Neural cell (in vitro differentiated cells): ENCODE measurements at regions not wholly inside any gene's neighbourhood (a gene's known extent, or its start where the extent isn't known, plus 50 kb on each side); places are given as distances from the start of the nearest gene placed in this dataset.

Experiments
- H2AFZ ChIP-seq: fragments of 200-600, 300-800 bp; sonication (generic), shearing (Covaris generic); 2 replicates; pipeline ENCODE4 v1.6.0; 2014; ENCODE audit warnings: low read depth, mild to moderate bottlenecking, antibody characterized with exemption, low read length, moderate library complexity
- H3F3A ChIP-seq: fragments of 200-600 bp; shearing (Covaris generic); 2 replicates; pipeline ENCODE4 v1.6.1; 2016; ENCODE audit warnings: mild to moderate bottlenecking, moderate library complexity, mixed read lengths, antibody characterized with exemption, low read length; ENCODE audit not compliant: insufficient read depth, poor library complexity, severe bottlenecking
- H3K27ac ChIP-seq: fragments of 200-600, 300-800 bp; sonication (generic), shearing (Covaris generic); 2 replicates; pipeline ENCODE4 v1.5.1; 2014; ENCODE audit warnings: mild to moderate bottlenecking, low read length, moderate library complexity
- H3K27me3 ChIP-seq: fragments of 300-800, 200-600 bp; sonication (generic), shearing (Covaris generic); 2 replicates; pipeline ENCODE4 v1.6.0; 2014; ENCODE audit warnings: mild to moderate bottlenecking, low read depth, low read length, moderate library complexity; ENCODE audit not compliant: insufficient read depth
- H3K36me3 ChIP-seq: fragments of 300-800, 200-600 bp; sonication (generic), shearing (Covaris generic); 2 replicates; pipeline ENCODE4 v1.5.1; 2014; ENCODE audit warnings: mild to moderate bottlenecking, antibody characterized with exemption, low read length, moderate library complexity; ENCODE audit not compliant: insufficient read depth
- H3K4me2 ChIP-seq: fragments of 300-800, 200-600 bp; sonication (generic), shearing (Covaris generic); 2 replicates; pipeline ENCODE4 v1.6.0; 2014; ENCODE audit warnings: mild to moderate bottlenecking, low read length
- H3K4me3 ChIP-seq: fragments of 300-800, 200-600 bp; sonication (generic), shearing (Covaris generic); 2 replicates; pipeline ENCODE4 v1.5.1; 2014; ENCODE audit warnings: mild to moderate bottlenecking, low read length, moderate library complexity
- H3K79me2 ChIP-seq: fragments of 200-600 bp; shearing (Covaris generic); replicated peaks from 2 replicates; pipeline ENCODE4 v1.6.0; 2014; ENCODE audit warnings: mild to moderate bottlenecking, low read length, moderate library complexity; ENCODE audit not compliant: insufficient read depth
- H3K9ac ChIP-seq: fragments of 300-800, 200-600 bp; sonication (generic), shearing (Covaris generic); 2 replicates; pipeline ENCODE4 v1.6.1; 2016; ENCODE audit warnings: mild to moderate bottlenecking, low read length, mixed read lengths
- H3K9me2 ChIP-seq: fragments of 200-600 bp; shearing (Covaris generic); 2 replicates; pipeline ENCODE4 v1.6.1; 2016; ENCODE audit warnings: mild to moderate bottlenecking, low read length, mixed read lengths; ENCODE audit not compliant: insufficient read depth
- H3K9me3 ChIP-seq: fragments of 200-600, 300-800 bp; sonication (generic), shearing (Covaris generic); 2 replicates; pipeline ENCODE4 v1.6.1; 2016; ENCODE audit warnings: mild to moderate bottlenecking, mixed run types, low read length, moderate library complexity, mixed read lengths
- H4K20me1 ChIP-seq: fragments of 200-600 bp; shearing (Covaris generic); 2 replicates; pipeline ENCODE4 v1.6.1; 2016; ENCODE audit warnings: mild to moderate bottlenecking, mixed run types; ENCODE audit not compliant: insufficient read depth
- CTCF ChIP-seq: fragments of 450-650 bp; IDR thresholded peaks from 2 replicates; pipeline ENCODE4 v1.5.1; 2014; ENCODE audit warnings: antibody characterized with exemption, mild to moderate bottlenecking, moderate library complexity; ENCODE audit not compliant: poor library complexity, severe bottlenecking
- EP300 ChIP-seq: fragments of 450-650 bp; conservative IDR thresholded peaks from 2 replicates; pipeline ENCODE4 v1.6.1; 2014; ENCODE audit warnings: antibody characterized with exemption, mild to moderate bottlenecking, moderate library complexity; ENCODE audit not compliant: poor library complexity, severe bottlenecking
- EZH2 ChIP-seq: fragments of 200-600, 300-800 bp; shearing (Covaris generic), sonication (generic); IDR thresholded peaks from 2 replicates; pipeline ENCODE4 v1.6.1; 2014; ENCODE audit warnings: antibody characterized with exemption, low read length, borderline replicate concordance, mild to moderate bottlenecking; ENCODE audit not compliant: insufficient read depth, poor library complexity, severe bottlenecking
- MXI1 ChIP-seq: fragments of 450-650 bp; conservative IDR thresholded peaks from 2 replicates; pipeline ENCODE4 v1.6.1; 2014; ENCODE audit warnings: antibody characterized with exemption, mild to moderate bottlenecking; ENCODE audit not compliant: poor library complexity, severe bottlenecking
- POLR2AphosphoS5 ChIP-seq: IDR thresholded peaks from 2 replicates; pipeline ENCODE4 v1.6.1; 2012
- RAD21 ChIP-seq: fragments of 450-650 bp; conservative IDR thresholded peaks from 2 replicates; pipeline ENCODE4 v1.6.1; 2014; ENCODE audit warnings: antibody characterized with exemption, mild to moderate bottlenecking, moderate library complexity
- REST ChIP-seq: IDR thresholded peaks from 2 replicates; pipeline ENCODE4 v1.6.1; 2012; ENCODE audit warnings: borderline replicate concordance
- SMC3 ChIP-seq: fragments of 450-650 bp; conservative IDR thresholded peaks from 2 replicates; pipeline ENCODE4 v1.6.1; 2014; ENCODE audit warnings: antibody characterized with exemption, mild to moderate bottlenecking, moderate library complexity; ENCODE audit not compliant: poor library complexity
- TAF1 ChIP-seq: IDR thresholded peaks from 2 replicates; pipeline ENCODE4 v1.6.1; 2012; ENCODE audit warnings: low read depth

GRCh38 chr2:9740382-9741073, 102.7 kb upstream of the TAF1B start:
- no peaks in the 10 kb centered on the region for H3K9me2 ChIP-seq
- no peaks in the 10 kb centered on the region for H3K36me3 ChIP-seq
- H3K9me3 ChIP-seq = no peaks in the 10 kb centered on the region
- TF ChIP-seq MXI1 (no peak), EZH2 (no peak), POLR2AphosphoS5 (no peak), EP300 (no peak)
- no peaks in the 10 kb centered on the region for H3K79me2 ChIP-seq
- H2AFZ ChIP-seq = no peak overlapping the region
- no peak overlapping the region for H3K4me3 ChIP-seq
- no peak overlapping the region for H3K9ac ChIP-seq
- H3K4me2 ChIP-seq = no peak overlapping the region
- no peaks in the 10 kb centered on the region for H3F3A ChIP-seq
- H3K27ac ChIP-seq = no peak overlapping the region
- H4K20me1 ChIP-seq = no peaks in the 10 kb centered on the region
- no peaks in the 10 kb centered on the region for H3K27me3 ChIP-seq

- no peaks in the 10 kb centered on the region for H3F3A ChIP-seq
- no peaks in the 10 kb centered on the region for H3K9me2 ChIP-seq
- no peak overlapping the region for H3K27ac ChIP-seq
- no peaks in the 10 kb centered on the region for H3K36me3 ChIP-seq
- H2AFZ ChIP-seq = no peak overlapping the region
- no peaks in the 10 kb centered on the region for H3K79me2 ChIP-seq
- no peaks in the 10 kb centered on the region for H3K9me3 ChIP-seq
- TF ChIP-seq EP300 (no peak), CTCF (no peak), MXI1 (no peak), REST (no peak), SMC3 (no peak), EZH2 (no peak), POLR2AphosphoS5 (no peak), RAD21 (no peak), TAF1 (no peak)
- no peak overlapping the region for H3K9ac ChIP-seq
- H3K27me3 ChIP-seq = no peaks in the 10 kb centered on the region
- H3K4me3 ChIP-seq = no peak overlapping the region
- no peak overlapping the region for H3K4me2 ChIP-seq
- H4K20me1 ChIP-seq = no peaks in the 10 kb centered on the region
Observed at GRCh38 chr2:9741110-9741509, 102.2 kb upstream of the TAF1B start.
